Trophoblast cell (in vitro differentiated cells and primary cell): ENCODE measurements at regions not wholly inside any gene's neighbourhood (a gene's known extent, or its start where the extent isn't known, plus 50 kb on each side); places are given as distances from the start of the nearest gene placed in this dataset.

Experiments used
- DNase-seq, 2 donors: peaks; one replicate each; pipeline ENCODE4 v3.0.0-alpha.2; 2016
- H2AFZ ChIP-seq: 2 replicates; pipeline ENCODE4 v1.6.1; 2013; ENCODE audit warnings: low read length, moderate library complexity, mild to moderate bottlenecking; ENCODE audit not compliant: insufficient read depth, poor library complexity
- H2AK5ac ChIP-seq: 2 replicates; pipeline ENCODE4 v1.6.1; 2013; ENCODE audit warnings: mild to moderate bottlenecking, low read length
- H2BK120ac ChIP-seq: 2 replicates; pipeline ENCODE4 v1.6.1; 2013; ENCODE audit warnings: low read length, mild to moderate bottlenecking, moderate library complexity; ENCODE audit not compliant: insufficient read depth, poor library complexity
- H2BK12ac ChIP-seq: 2 replicates; pipeline ENCODE4 v1.6.1; 2013; ENCODE audit warnings: mild to moderate bottlenecking, low read length, moderate library complexity
- H2BK5ac ChIP-seq: 2 replicates; pipeline ENCODE4 v1.6.1; 2013; ENCODE audit warnings: low read length, low read depth, moderate library complexity, mild to moderate bottlenecking; ENCODE audit not compliant: poor library complexity
- H3K14ac ChIP-seq: 2 replicates; pipeline ENCODE4 v1.6.1; 2013; ENCODE audit warnings: mild to moderate bottlenecking, low read length
- H3K18ac ChIP-seq: 2 replicates; pipeline ENCODE4 v1.6.1; 2013; ENCODE audit warnings: mild to moderate bottlenecking, low read length
- H3K23ac ChIP-seq: 2 replicates; pipeline ENCODE4 v1.6.1; 2013; ENCODE audit warnings: low read length
- H3K27ac ChIP-seq: 2 replicates; pipeline ENCODE4 v1.5.1; 2013; ENCODE audit warnings: low read depth, mild to moderate bottlenecking, inconsistent platforms, low read length, moderate library complexity
- H3K27me3 ChIP-seq: 2 replicates; pipeline ENCODE4 v1.6.1; 2013; ENCODE audit warnings: inconsistent platforms, mild to moderate bottlenecking, low read length, moderate library complexity; ENCODE audit not compliant: insufficient read depth
- H3K36me3 ChIP-seq, 2 experiments: 1 replicate in 1 of 2; 2 replicates in 1 of 2; pipeline ENCODE4 v1.6.1; 2013; ENCODE audit warnings: low read length in 2 of 2, mild to moderate bottlenecking in 2 of 2, moderate library complexity in 1 of 2; ENCODE audit not compliant: insufficient read depth in 2 of 2, control insufficient read depth in 1 of 2
- H3K4ac ChIP-seq: 2 replicates; pipeline ENCODE4 v1.6.1; 2013; ENCODE audit warnings: low read depth, mild to moderate bottlenecking, low read length, moderate library complexity
- H3K4me1 ChIP-seq, 2 experiments: 1 replicate in 1 of 2; 2 replicates in 1 of 2; pipeline ENCODE4 v1.6.1; 2013; ENCODE audit warnings: low read length in 2 of 2, mild to moderate bottlenecking in 2 of 2, moderate library complexity in 1 of 2; ENCODE audit not compliant: insufficient read depth in 2 of 2, control insufficient read depth in 1 of 2
- H3K4me2 ChIP-seq: 2 replicates; pipeline ENCODE4 v1.6.1; 2013; ENCODE audit warnings: inconsistent platforms, mild to moderate bottlenecking, low read length, moderate library complexity
- H3K4me3 ChIP-seq: 2 replicates; pipeline ENCODE4 v1.5.1; 2013; ENCODE audit warnings: mild to moderate bottlenecking, low read depth, low read length, inconsistent platforms
- H3K79me1 ChIP-seq: one replicate; pipeline ENCODE4 v1.6.1; 2013; ENCODE audit warnings: low read length
- H3K79me2 ChIP-seq: 2 replicates; pipeline ENCODE4 v1.6.1; 2013; ENCODE audit warnings: low read length, mild to moderate bottlenecking; ENCODE audit not compliant: control insufficient read depth, insufficient read depth, poor library complexity
- H3K9ac ChIP-seq: 2 replicates; pipeline ENCODE4 v1.6.1; 2013; ENCODE audit warnings: mild to moderate bottlenecking, low read length
- H3K9me3 ChIP-seq: 2 replicates; pipeline ENCODE4 v1.6.1; 2013; ENCODE audit warnings: low read depth, mild to moderate bottlenecking, control low read depth, inconsistent platforms, low read length; ENCODE audit not compliant: insufficient read depth
- H4K12ac ChIP-seq: 2 replicates; pipeline ENCODE4 v1.6.1; 2013; ENCODE audit warnings: low read depth, mild to moderate bottlenecking, low read length, moderate library complexity
- H4K8ac ChIP-seq: 2 replicates; pipeline ENCODE4 v1.6.1; 2013; ENCODE audit warnings: low read depth, mild to moderate bottlenecking, low read length, moderate library complexity
- H4K91ac ChIP-seq: one replicate; pipeline ENCODE4 v1.6.1; 2013; ENCODE audit warnings: low read depth, mild to moderate bottlenecking, low read length, moderate library complexity
- WGBS: extraction: QIAGEN DNeasy Blood & Tissue Kit; methylation state at CpG from one replicate; pipeline ENCODE4 v1.1.7; 2013; ENCODE audit warnings: missing lambda C conversion rate; ENCODE audit not compliant: insufficient read length, insufficient coverage; ENCODE audit errors: extremely low coverage; 5-methylcytosine and 5-hydroxymethylcytosine counted together

GRCh38 chr5:106386287-106386686 is 1284.5 kb downstream of the EFNA5 start:
- Histone ChIP-seq H3K4me3 (no peak overlapping the region), H4K8ac (no peak overlapping the region), H2AK5ac (no peak overlapping the region), H2BK5ac (no peak overlapping the region), H2BK120ac (no peak overlapping the region), H3K9me3 (no peaks in the 10 kb centered on the region), H4K12ac (no peak overlapping the region), H2BK12ac (no peak overlapping the region), H3K36me3 (no peaks in the 10 kb centered on the region), H3K9ac (no peak overlapping the region), H3K4me2 (no peak overlapping the region), H3K14ac (no peak overlapping the region), H3K4ac (no peak overlapping the region), H3K79me2 (no peaks in the 10 kb centered on the region), H3K27ac (no peak overlapping the region), H3K27me3 (no peaks in the 10 kb centered on the region), H3K4me1 (no peaks in the 10 kb centered on the region), H2AFZ (no peak overlapping the region), H4K91ac (no peak overlapping the region), H3K23ac (no peak overlapping the region), H3K18ac (no peak overlapping the region), H3K79me1 (no peaks in the 10 kb centered on the region)
- WGBS, result no CpG with 5 or more reads among the region's 3 CpGs
- no peak for DNase-seq

- Histone ChIP-seq H2AFZ (no peak overlapping the region), H3K23ac (no peak overlapping the region), H3K4me1 (no peaks in the 10 kb centered on the region), H3K18ac (no peak overlapping the region), H2AK5ac (no peak overlapping the region), H3K79me1 (no peaks in the 10 kb centered on the region), H2BK120ac (no peak overlapping the region), H3K9me3 (no peaks in the 10 kb centered on the region), H3K27me3 (no peaks in the 10 kb centered on the region), H2BK12ac (no peak overlapping the region), H3K4ac (no peak overlapping the region), H4K91ac (no peak overlapping the region), H3K9ac (no peak overlapping the region), H3K14ac (no peak overlapping the region), H3K79me2 (no peaks in the 10 kb centered on the region), H3K4me2 (no peak overlapping the region), H4K12ac (no peak overlapping the region), H3K4me3 (no peak overlapping the region), H3K27ac (no peak overlapping the region), H4K8ac (no peak overlapping the region), H2BK5ac (no peak overlapping the region), H3K36me3 (no peaks in the 10 kb centered on the region)
- no peak for DNase-seq
- no CpG with 5 or more reads among the region's 1 CpG for WGBS
Measured at GRCh38 chr5:106380736-106381135, 1290.0 kb downstream of the EFNA5 start.

GRCh38 chr5:106376522-106376921 is 1294.2 kb downstream of the EFNA5 start:
- no peak overlapping the region for H4K91ac ChIP-seq
- H3K4ac ChIP-seq, result no peak overlapping the region
- no peak overlapping the region for H2BK5ac ChIP-seq
- H2AFZ ChIP-seq, result no peak overlapping the region
- H3K79me2 ChIP-seq, result no peaks in the 10 kb centered on the region
- no CpG with 5 or more reads among the region's 1 CpG for whole genome bisulfite sequencing
- H3K36me3 ChIP-seq, result no peaks in the 10 kb centered on the region
- no peak overlapping the region for H3K4me3 ChIP-seq
- no peak overlapping the region for H3K23ac ChIP-seq
- no peaks in the 10 kb centered on the region for H3K9me3 ChIP-seq
- no peak for DNase-seq
- H3K79me1 ChIP-seq, result no peaks in the 10 kb centered on the region
- no peak overlapping the region for H2AK5ac ChIP-seq
- no peak overlapping the region for H3K9ac ChIP-seq
- no peak overlapping the region for H2BK12ac ChIP-seq
- H3K18ac ChIP-seq, result no peak overlapping the region
- no peak overlapping the region for H4K8ac ChIP-seq
- H3K27ac ChIP-seq, result no peak overlapping the region
- no peak overlapping the region for H3K14ac ChIP-seq
- no peaks in the 10 kb centered on the region for H3K27me3 ChIP-seq
- no peak overlapping the region for H2BK120ac ChIP-seq
- no peaks in the 10 kb centered on the region for H3K4me1 ChIP-seq
- no peak overlapping the region for H3K4me2 ChIP-seq
- H4K12ac ChIP-seq, result no peak overlapping the region

GRCh38 chr5:106374956-106375355 is 1295.8 kb downstream of the EFNA5 start:
- H3K4me3 ChIP-seq, result no peak overlapping the region

More at GRCh38 chr5:106374956-106375355, 1295.8 kb downstream of the EFNA5 start:
- no peaks in the 10 kb centered on the region for H3K4me1 ChIP-seq
- no peak overlapping the region for H4K8ac ChIP-seq
- H3K14ac ChIP-seq, result no peak overlapping the region
- H2AFZ ChIP-seq, result no peak overlapping the region
- no peak overlapping the region for H2BK12ac ChIP-seq
- no peaks in the 10 kb centered on the region for H3K79me2 ChIP-seq
- H4K12ac ChIP-seq, result no peak overlapping the region
- no peak overlapping the region for H3K18ac ChIP-seq
- H3K27me3 ChIP-seq, result no peaks in the 10 kb centered on the region
- H2AK5ac ChIP-seq, result no peak overlapping the region
- H4K91ac ChIP-seq, result no peak overlapping the region
- no peak overlapping the region for H3K4me2 ChIP-seq
- no peak overlapping the region for H3K27ac ChIP-seq
- H3K23ac ChIP-seq, result no peak overlapping the region
- no peaks in the 10 kb centered on the region for H3K79me1 ChIP-seq
- no peak overlapping the region for H3K4ac ChIP-seq
- no peaks in the 10 kb centered on the region for H3K36me3 ChIP-seq
- no peak overlapping the region for H2BK120ac ChIP-seq
- DNase-seq, result no peak
- no peaks in the 10 kb centered on the region for H3K9me3 ChIP-seq
- H3K9ac ChIP-seq, result no peak overlapping the region
- no peak overlapping the region for H2BK5ac ChIP-seq
